CD4-positive, alpha-beta T cell (primary cell): ENCODE measurements at regions not wholly inside any gene's neighbourhood (a gene's known extent, or its start where the extent isn't known, plus 50 kb on each side); places are given as distances from the start of the nearest gene placed in this dataset.

Experiments
- ATAC-seq: fragments of 200-7000 bp; cut with Tn5 transposase; one replicate; pipeline ENCODE4 v1.10.0; 2022; ENCODE audit warnings: mild to moderate bottlenecking; ENCODE audit not compliant: poor library complexity
- CTCF ChIA-PET: fragments of 350-600 bp; sonication (Branson Sonifier 250); formaldehyde crosslinking; loops from one replicate; lab custom pipeline; 2021; ENCODE audit warnings: antibody characterized with exemption, inconsistent platforms; lab: Charles Lee
- POLR2A ChIA-PET: fragments of 350-600 bp; sonication (Branson Sonifier 250); formaldehyde crosslinking; loops from one replicate; lab custom pipeline; 2021; ENCODE audit warnings: antibody characterized with exemption, inconsistent platforms; lab: Charles Lee
- DNase-seq, 14 experiments: peaks; one replicate each; pipeline ENCODE4 v3.0.0-alpha.2; 2013 to 2020; ENCODE audit warnings: mixed read lengths in 2 of 14
- H3K27ac ChIP-seq, 2 donors: one replicate each; pipeline versions ENCODE4 v1.5.1 to v1.7.0; 2013; ENCODE audit warnings: low read length in 2 of 2, low read depth in 1 of 2, mild to moderate bottlenecking in 1 of 2
- H3K27me3 ChIP-seq, 2 experiments: 1 replicate in 1 of 2; 2 replicates in 1 of 2; pipeline versions ENCODE4 v1.6.1 to v1.7.0; 2013; ENCODE audit warnings: low read length in 2 of 2, control low read depth in 1 of 2, mild to moderate bottlenecking in 1 of 2, moderate library complexity in 1 of 2; ENCODE audit not compliant: insufficient read depth in 2 of 2, control insufficient read depth in 1 of 2
- H3K36me3 ChIP-seq: one replicate; pipeline ENCODE4 v1.6.1; 2013; ENCODE audit warnings: low read length, control low read depth; ENCODE audit not compliant: insufficient read depth
- H3K4me1 ChIP-seq: one replicate; pipeline ENCODE4 v1.6.1; 2013; ENCODE audit warnings: low read length, control low read depth; ENCODE audit not compliant: insufficient read depth
- H3K4me3 ChIP-seq: one replicate; pipeline ENCODE4 v1.5.1; 2013; ENCODE audit warnings: mild to moderate bottlenecking, low read length, moderate library complexity
- H3K9me3 ChIP-seq, 2 experiments: 1 replicate in 1 of 2; 2 replicates in 1 of 2; pipeline versions ENCODE4 v1.6.1 to v1.7.0; 2013; ENCODE audit warnings: low read length in 2 of 2, mild to moderate bottlenecking in 2 of 2, control low read depth in 1 of 2, moderate library complexity in 1 of 2; ENCODE audit not compliant: control insufficient read depth in 1 of 2, insufficient read depth in 1 of 2
- H3K27ac Mint-ChIP-seq: one replicate; pipeline ENCODE4 v1.8.0; 2020; ENCODE audit warnings: mixed read lengths
- H3K27me3 Mint-ChIP-seq: one replicate; pipeline ENCODE4 v1.8.0; 2021; ENCODE audit warnings: mixed read lengths
- H3K36me3 Mint-ChIP-seq: one replicate; pipeline ENCODE4 v1.8.0; 2021; ENCODE audit warnings: low read depth, mixed read lengths
- H3K4me1 Mint-ChIP-seq: one replicate; pipeline ENCODE4 v1.8.0; 2021; ENCODE audit warnings: low read depth, mixed read lengths
- H3K4me3 Mint-ChIP-seq: one replicate; pipeline ENCODE4 v1.8.0; 2020; ENCODE audit warnings: mild to moderate bottlenecking, mixed read lengths
- H3K9me3 Mint-ChIP-seq: one replicate; pipeline ENCODE4 v1.8.0; 2020; ENCODE audit warnings: mixed read lengths
- intact Hi-C, 2 experiments: fragments of 100-400 bp; cut with DNase I in 1 of 2; cut with micrococcal nuclease in 1 of 2; formaldehyde crosslinking; loops; one replicate each; pipeline versions ENCODE4 v1.15.1 to v1.9.0; 2023 to 2025; cut with DNase I, micrococcal nuclease
- TF ChIP-seq, protein P1 (sequence below): fragments of 200-600 bp; IDR thresholded peaks from one replicate; pipeline ENCODE4 v1.8.0; 2022; ENCODE audit warnings: antibody characterized with exemption, mild to moderate bottlenecking

DNA sequence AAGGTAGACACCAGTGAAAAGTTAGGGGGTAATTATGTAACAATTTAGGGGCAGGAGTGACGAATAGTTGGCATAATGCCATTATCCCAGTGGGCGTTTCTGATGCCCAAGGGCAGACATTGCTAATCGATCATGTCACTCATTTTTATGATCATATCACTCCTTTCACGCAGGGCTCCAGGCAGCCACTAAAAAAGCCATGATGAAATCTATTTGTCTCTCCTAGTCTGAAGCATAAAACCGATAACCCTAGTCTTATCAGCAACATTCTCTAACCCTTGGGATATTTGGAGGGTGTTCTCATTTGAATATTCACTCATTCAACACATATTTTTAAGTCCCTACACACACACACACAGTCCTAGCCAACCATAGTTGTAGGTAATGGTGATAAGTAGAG is 114.9 kb downstream of the NMUR2 start:
- peaks cover 0 to 4% of the 10 kb centered on the region in 2 experiments for H3K9me3 ChIP-seq
- H3K27ac ChIP-seq: no peak overlapping the region
- no peaks in the 10 kb centered on the region for H3K4me1 ChIP-seq
- ATAC-seq: no peak
- H3K4me1 Mint-ChIP-seq: no peaks in the 10 kb centered on the region
- no peak overlapping the region for H3K27ac Mint-ChIP-seq
- intact Hi-C loops: no loop called here
- POLR2A ChIA-PET: no interaction called here
- H3K4me3 ChIP-seq: no peak overlapping the region
- H3K4me3 Mint-ChIP-seq: no peak overlapping the region
- no peak for DNase-seq
- TF ChIP-seq, protein P1, sequence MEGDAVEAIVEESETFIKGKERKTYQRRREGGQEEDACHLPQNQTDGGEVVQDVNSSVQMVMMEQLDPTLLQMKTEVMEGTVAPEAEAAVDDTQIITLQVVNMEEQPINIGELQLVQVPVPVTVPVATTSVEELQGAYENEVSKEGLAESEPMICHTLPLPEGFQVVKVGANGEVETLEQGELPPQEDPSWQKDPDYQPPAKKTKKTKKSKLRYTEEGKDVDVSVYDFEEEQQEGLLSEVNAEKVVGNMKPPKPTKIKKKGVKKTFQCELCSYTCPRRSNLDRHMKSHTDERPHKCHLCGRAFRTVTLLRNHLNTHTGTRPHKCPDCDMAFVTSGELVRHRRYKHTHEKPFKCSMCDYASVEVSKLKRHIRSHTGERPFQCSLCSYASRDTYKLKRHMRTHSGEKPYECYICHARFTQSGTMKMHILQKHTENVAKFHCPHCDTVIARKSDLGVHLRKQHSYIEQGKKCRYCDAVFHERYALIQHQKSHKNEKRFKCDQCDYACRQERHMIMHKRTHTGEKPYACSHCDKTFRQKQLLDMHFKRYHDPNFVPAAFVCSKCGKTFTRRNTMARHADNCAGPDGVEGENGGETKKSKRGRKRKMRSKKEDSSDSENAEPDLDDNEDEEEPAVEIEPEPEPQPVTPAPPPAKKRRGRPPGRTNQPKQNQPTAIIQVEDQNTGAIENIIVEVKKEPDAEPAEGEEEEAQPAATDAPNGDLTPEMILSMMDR: no peak
- CTCF ChIA-PET: no interaction called here
- H3K36me3 Mint-ChIP-seq: no peaks in the 10 kb centered on the region
- H3K27me3 ChIP-seq: no peaks in the 10 kb centered on the region
- H3K27me3 Mint-ChIP-seq: peaks cover 4% of the 10 kb centered on the region
- H3K9me3 Mint-ChIP-seq: peaks cover 2% of the 10 kb centered on the region
- no peaks in the 10 kb centered on the region for H3K36me3 ChIP-seq

DNA sequence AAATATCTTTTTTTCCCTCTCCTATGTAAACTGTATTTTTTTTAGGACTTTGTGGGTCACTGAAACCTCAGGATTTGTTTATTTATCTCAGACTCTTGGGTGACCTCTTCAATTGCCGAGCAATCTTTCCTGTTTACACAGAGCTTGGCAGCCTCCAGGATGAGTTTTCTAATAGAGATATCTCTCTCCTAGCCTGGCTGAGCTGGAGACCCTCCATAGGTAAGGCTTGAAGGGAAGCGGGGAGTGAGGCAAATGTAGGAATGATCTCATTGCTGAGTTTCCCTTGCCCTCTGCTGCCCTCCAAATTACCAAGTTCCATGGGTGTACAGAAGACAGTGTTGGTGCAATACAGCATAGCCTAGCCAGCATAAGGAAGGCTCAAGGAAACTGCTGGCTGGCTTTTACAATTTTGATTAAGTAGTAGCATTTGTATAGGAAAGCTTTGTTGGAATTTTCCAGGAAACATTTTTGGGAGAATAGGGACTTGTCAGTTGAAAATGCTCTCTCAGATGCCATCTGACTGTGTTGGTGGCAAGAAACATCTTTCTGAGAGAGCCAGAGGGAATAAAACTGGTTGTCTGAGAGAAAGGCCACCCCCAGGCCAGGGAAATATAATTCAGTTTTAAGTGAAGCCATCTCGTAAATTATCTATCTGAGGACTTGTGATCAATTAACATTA is 116.0 kb downstream of the NMUR2 start:
- TF ChIP-seq, protein P1: no peak
- DNase-seq (no peak), ATAC-seq (no peak)
- H3K27ac ChIP-seq: no peak overlapping the region
- no peaks in the 10 kb centered on the region for H3K27me3 ChIP-seq
- intact Hi-C loops: no loop called here
- no peaks in the 10 kb centered on the region for H3K9me3 Mint-ChIP-seq
- no peaks in the 10 kb centered on the region for H3K4me1 Mint-ChIP-seq
- POLR2A ChIA-PET: no interaction called here
- H3K36me3 ChIP-seq: no peaks in the 10 kb centered on the region
- peaks cover 8% of the 10 kb centered on the region for H3K27me3 Mint-ChIP-seq
- no peak overlapping the region for H3K4me3 ChIP-seq
- no peak overlapping the region for H3K4me3 Mint-ChIP-seq
- CTCF ChIA-PET: no interaction called here
- H3K36me3 Mint-ChIP-seq: no peaks in the 10 kb centered on the region
- H3K4me1 ChIP-seq: no peaks in the 10 kb centered on the region
- no peak overlapping the region for H3K27ac Mint-ChIP-seq
- peaks cover 0 to 4% of the 10 kb centered on the region in 2 experiments for H3K9me3 ChIP-seq

DNA sequence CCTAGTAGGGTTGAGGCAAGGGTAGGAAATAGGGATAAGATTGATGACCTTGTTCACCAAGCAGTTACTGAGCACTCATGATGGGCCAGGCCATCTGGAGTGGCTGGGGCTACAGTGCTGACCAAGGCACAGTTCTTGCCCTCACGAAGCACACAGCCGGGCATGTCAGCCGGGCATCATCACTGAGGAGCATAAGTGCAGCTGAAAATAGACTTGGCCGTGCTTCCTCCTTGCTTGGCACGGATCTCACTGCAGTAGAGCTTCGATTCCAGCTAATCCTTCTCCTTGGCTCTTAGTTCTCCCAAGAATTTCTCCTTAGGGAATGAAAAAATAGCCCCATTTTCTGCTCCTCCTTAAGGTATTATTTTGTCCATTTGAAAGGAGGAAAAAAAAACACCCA is 116.6 kb downstream of the NMUR2 start:
- Mint-ChIP-seq H3K4me1 (no peaks in the 10 kb centered on the region), H3K27ac (no peak overlapping the region), H3K36me3 (no peaks in the 10 kb centered on the region), H3K27me3 (peaks cover 10% of the 10 kb centered on the region), H3K4me3 (no peak overlapping the region), H3K9me3 (no peaks in the 10 kb centered on the region)
- H3K4me1 ChIP-seq: no peaks in the 10 kb centered on the region
- CTCF ChIA-PET: no interaction called here
- peaks cover 0 to 4% of the 10 kb centered on the region in 2 experiments for H3K9me3 ChIP-seq
- no peak for ATAC-seq
- POLR2A ChIA-PET: no interaction called here
- no peaks in the 10 kb centered on the region for H3K36me3 ChIP-seq
- DNase-seq: no peak
- H3K27me3 ChIP-seq: no peaks in the 10 kb centered on the region
- H3K4me3 ChIP-seq: no peak overlapping the region
- intact Hi-C loops: no loop called here
- TF ChIP-seq, protein P1: no peak
- H3K27ac ChIP-seq: no peak overlapping the region
